ENCODE measurements at regions not wholly inside any gene's neighbourhood (a gene's known extent, or its start where the extent isn't known, plus 50 kb on each side); places are given as distances from the start of the nearest gene placed in this dataset.

GRCh38 chr1:187465441-187465840, 636.7 kb downstream of the PLA2G4A start:
- TF ChIP-seq POLR2AphosphoS5 (IDR thresholded peaks at IDR 0.05; ENCODE audit: low read depth, low read length) (no peak), POLR2A (IDR thresholded peaks at IDR 0.05; ENCODE audit: low read depth, low read length) (no peak), TAF1 (IDR thresholded peaks at IDR 0.05; ENCODE audit: borderline replicate concordance, low read depth, low read length) (no peak)

All from GM12892 (cell line).